ENCODE measurements at regions not wholly inside any gene's neighbourhood (a gene's known extent, or its start where the extent isn't known, plus 50 kb on each side); places are given as distances from the start of the nearest gene placed in this dataset.
"Not testable (repeated sequence)": the region's sequence is repeated elsewhere in the genome, so short reads cannot be mapped to it uniquely, and the experiment has no call there.

DNA sequence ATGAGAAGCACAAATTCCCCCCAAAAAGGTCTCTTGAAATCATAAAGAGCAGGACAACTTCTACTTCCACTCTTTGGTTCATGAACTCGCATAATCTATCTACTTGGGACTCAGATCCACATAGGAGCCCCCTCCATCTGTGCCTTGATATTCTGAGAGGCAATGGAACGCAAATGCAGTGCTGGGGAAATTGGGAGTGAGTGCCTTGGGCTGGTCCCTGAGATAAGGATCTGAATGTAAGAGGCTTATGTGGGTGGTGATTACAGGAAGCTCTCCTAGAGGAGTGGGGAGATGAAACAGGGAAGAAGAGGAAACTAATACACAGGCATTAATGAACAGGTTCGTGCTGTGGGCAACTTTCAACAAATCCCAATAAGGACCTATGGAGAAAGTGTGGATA lies 285.6 kb downstream of the RASEF start:
- H4K91ac ChIP-seq (ENCODE audit: insufficient read length, low read depth, low read length), result no peak overlapping the region
- Mint-ChIP-seq H3K4me3 (no peak overlapping the region), H3K4me1 (peaks cover 18 to 24% of the 10 kb centered on the region in 2 experiments), H3K27ac (no peak overlapping the region), H3K9me3 (peaks cover 5 to 16% of the 10 kb centered on the region in 2 experiments; a peak in 3 of 5 replicates), H3K36me3 (ENCODE audit: insufficient read depth in 1 of 3, low read depth in 3 of 3) (peaks cover 6 to 24% (median 8%) of the 10 kb centered on the region in 3 experiments), H3K27me3 (ENCODE audit: low read depth) (no peaks in the 10 kb centered on the region)
- WGBS (ENCODE audit: extremely low coverage, insufficient read length, low lambda C conversion rate), result no CpG with 5 or more reads among the region's 3 CpGs
- no peak overlapping the region for H4K8ac ChIP-seq (replicated peaks; ENCODE audit: insufficient read length, low read depth, low read length)
- H3K4me2 ChIP-seq (ENCODE audit: insufficient read depth, insufficient read length, low read length), result no peak overlapping the region
- H3K14ac ChIP-seq (ENCODE audit: insufficient read depth, low read length), result no peak overlapping the region
- no peaks in the 10 kb centered on the region for H3K79me2 ChIP-seq (ENCODE audit: insufficient read depth, low read length)
- no peak overlapping the region for H2AFZ ChIP-seq (ENCODE audit: low read length)
- H2AK5ac ChIP-seq (ENCODE audit: insufficient read length, low read length), result no peak overlapping the region
- no peak overlapping the region for H3K4ac ChIP-seq (ENCODE audit: low read depth, low read length)
- no peaks in the 10 kb centered on the region for H3K27me3 ChIP-seq (ENCODE audit: insufficient read depth, low read length)
- no peaks in the 10 kb centered on the region for H3K79me1 ChIP-seq (ENCODE audit: insufficient read depth, low read depth, low read length, poor library complexity, severe bottlenecking)
- no peaks in the 10 kb centered on the region for H3K4me1 ChIP-seq (ENCODE audit: insufficient read depth, low read length)
- no peak overlapping the region for H4K5ac ChIP-seq (ENCODE audit: insufficient read length, low read depth, low read length)
- no peak overlapping the region for H2BK15ac ChIP-seq (ENCODE audit: low read depth, low read length)
- H3K23ac ChIP-seq (ENCODE audit: insufficient read length, low read depth, low read length), result no peak overlapping the region
- TF ChIP-seq, protein P1, sequence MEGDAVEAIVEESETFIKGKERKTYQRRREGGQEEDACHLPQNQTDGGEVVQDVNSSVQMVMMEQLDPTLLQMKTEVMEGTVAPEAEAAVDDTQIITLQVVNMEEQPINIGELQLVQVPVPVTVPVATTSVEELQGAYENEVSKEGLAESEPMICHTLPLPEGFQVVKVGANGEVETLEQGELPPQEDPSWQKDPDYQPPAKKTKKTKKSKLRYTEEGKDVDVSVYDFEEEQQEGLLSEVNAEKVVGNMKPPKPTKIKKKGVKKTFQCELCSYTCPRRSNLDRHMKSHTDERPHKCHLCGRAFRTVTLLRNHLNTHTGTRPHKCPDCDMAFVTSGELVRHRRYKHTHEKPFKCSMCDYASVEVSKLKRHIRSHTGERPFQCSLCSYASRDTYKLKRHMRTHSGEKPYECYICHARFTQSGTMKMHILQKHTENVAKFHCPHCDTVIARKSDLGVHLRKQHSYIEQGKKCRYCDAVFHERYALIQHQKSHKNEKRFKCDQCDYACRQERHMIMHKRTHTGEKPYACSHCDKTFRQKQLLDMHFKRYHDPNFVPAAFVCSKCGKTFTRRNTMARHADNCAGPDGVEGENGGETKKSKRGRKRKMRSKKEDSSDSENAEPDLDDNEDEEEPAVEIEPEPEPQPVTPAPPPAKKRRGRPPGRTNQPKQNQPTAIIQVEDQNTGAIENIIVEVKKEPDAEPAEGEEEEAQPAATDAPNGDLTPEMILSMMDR (conservative IDR thresholded peaks at IDR 0.05), result no peak
- H2BK12ac ChIP-seq (ENCODE audit: insufficient read length, low read depth, low read length), result no peak overlapping the region
- no peak overlapping the region for H2BK120ac ChIP-seq (ENCODE audit: low read depth, low read length, poor library complexity, severe bottlenecking)
- no peak overlapping the region for H3K56ac ChIP-seq (ENCODE audit: insufficient read length, low read depth, low read length)
- no peaks in the 10 kb centered on the region for H3K9me3 ChIP-seq (ENCODE audit: control insufficient read depth, low read depth, low read length)
- H3K9ac ChIP-seq (ENCODE audit: extremely low read depth, insufficient read length, low read length), result no peak overlapping the region
- no peaks in the 10 kb centered on the region for H3K23me2 ChIP-seq (ENCODE audit: insufficient read length, low read depth, low read length, poor library complexity, severe bottlenecking)
- H2BK5ac ChIP-seq (ENCODE audit: insufficient read length, low read length), result no peak overlapping the region
- DNase-seq, result no peak
- H3K27ac ChIP-seq (ENCODE audit: insufficient read length, low read depth, low read length), result no peak overlapping the region
- H3K18ac ChIP-seq (ENCODE audit: insufficient read length, low read depth, low read length), result no peak overlapping the region
- H3T11ph ChIP-seq (ENCODE audit: low read length), result no peak overlapping the region
- no peak overlapping the region for H2BK20ac ChIP-seq (ENCODE audit: low read depth, low read length, poor library complexity, severe bottlenecking)
- H4K20me1 ChIP-seq (ENCODE audit: control insufficient read depth, insufficient read depth, insufficient read length), result no peaks in the 10 kb centered on the region

DNA sequence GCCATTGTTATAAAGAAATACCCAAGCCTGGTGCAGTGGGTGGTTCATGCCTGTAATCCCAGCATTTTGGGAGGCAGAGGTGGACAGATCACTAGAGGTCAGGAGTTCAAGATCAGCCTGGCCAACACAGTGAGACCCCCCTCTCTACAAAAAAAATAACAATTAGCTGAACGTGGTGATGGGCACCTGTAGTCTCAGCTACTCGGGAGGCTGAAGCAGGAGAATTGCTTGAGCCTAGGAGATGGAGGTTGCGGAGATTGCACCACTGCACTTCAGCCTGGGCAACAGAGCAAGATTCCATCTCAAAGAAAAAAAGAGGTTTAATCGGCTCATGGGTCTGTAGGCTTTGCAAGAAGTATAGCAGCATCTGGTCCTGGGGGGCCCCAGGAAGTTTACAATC lies 284.0 kb downstream of the RASEF start:
- H3T11ph ChIP-seq (ENCODE audit: low read length); H2BK120ac ChIP-seq (ENCODE audit: low read depth, low read length, poor library complexity, severe bottlenecking); H3K4me1 ChIP-seq (ENCODE audit: insufficient read depth, low read length); H3K27me3 ChIP-seq (ENCODE audit: insufficient read depth, low read length); H3K23me2 ChIP-seq (ENCODE audit: insufficient read length, low read depth, low read length, poor library complexity, severe bottlenecking); H3K23ac ChIP-seq (ENCODE audit: insufficient read length, low read depth, low read length); H2BK12ac ChIP-seq (ENCODE audit: insufficient read length, low read depth, low read length); H2AFZ ChIP-seq (ENCODE audit: low read length); H3K79me2 ChIP-seq (ENCODE audit: insufficient read depth, low read length); H4K91ac ChIP-seq (ENCODE audit: insufficient read length, low read depth, low read length); H2AK5ac ChIP-seq (ENCODE audit: insufficient read length, low read length); DNase-seq; H4K20me1 ChIP-seq (ENCODE audit: control insufficient read depth, insufficient read depth, insufficient read length); H3K27ac ChIP-seq (ENCODE audit: insufficient read length, low read depth, low read length); H3K4me2 ChIP-seq (ENCODE audit: insufficient read depth, insufficient read length, low read length); H4K5ac ChIP-seq (ENCODE audit: insufficient read length, low read depth, low read length); H3K4me3 Mint-ChIP-seq; H3K9ac ChIP-seq (ENCODE audit: extremely low read depth, insufficient read length, low read length); H3K27me3 Mint-ChIP-seq (ENCODE audit: low read depth); H3K27ac Mint-ChIP-seq; H3K18ac ChIP-seq (ENCODE audit: insufficient read length, low read depth, low read length); H2BK15ac ChIP-seq (ENCODE audit: low read depth, low read length); H3K9me3 ChIP-seq (ENCODE audit: control insufficient read depth, low read depth, low read length); H2BK20ac ChIP-seq (ENCODE audit: low read depth, low read length, poor library complexity, severe bottlenecking); H3K14ac ChIP-seq (ENCODE audit: insufficient read depth, low read length); H3K4ac ChIP-seq (ENCODE audit: low read depth, low read length); H4K8ac ChIP-seq (replicated peaks; ENCODE audit: insufficient read length, low read depth, low read length); H3K79me1 ChIP-seq (ENCODE audit: insufficient read depth, low read depth, low read length, poor library complexity, severe bottlenecking); H2BK5ac ChIP-seq (ENCODE audit: insufficient read length, low read length); H3K56ac ChIP-seq (ENCODE audit: insufficient read length, low read depth, low read length): not testable (repeated sequence)
- H3K4me1 Mint-ChIP-seq, result peaks cover 18 to 24% of the 10 kb centered on the region in 2 experiments
- H3K9me3 Mint-ChIP-seq, result peaks cover 7 to 13% of the 10 kb centered on the region in 2 experiments; a peak in 4 of 5 replicates
- peaks cover 4 to 22% (median 6%) of the 10 kb centered on the region in 3 experiments; a peak in 6 of 7 replicates for H3K36me3 Mint-ChIP-seq (ENCODE audit: insufficient read depth in 1 of 3, low read depth in 3 of 3)
- WGBS (ENCODE audit: extremely low coverage, insufficient read length, low lambda C conversion rate), result no CpG with 5 or more reads among the region's 4 CpGs
